ENCODE measurements at regions not wholly inside any gene's neighbourhood (a gene's known extent, or its start where the extent isn't known, plus 50 kb on each side); places are given as distances from the start of the nearest gene placed in this dataset.

GRCh38 chr17:53321651-53322050 lies 501.1 kb upstream of the KIF2B start:
- TF ChIP-seq CTCF (conservative IDR thresholded peaks at IDR 0.05) (no peak), EZH2 (IDR thresholded peaks at IDR 0.05; ENCODE audit: low read depth) (no peak)
